ENCODE measurements at regions not wholly inside any gene's neighbourhood (a gene's known extent, or its start where the extent isn't known, plus 50 kb on each side); places are given as distances from the start of the nearest gene placed in this dataset.

GRCh38 chr4:4781936-4782707, 77.3 kb upstream of the MSX1 start:
- TF ChIP-seq CTCF (IDR thresholded peaks at IDR 0.05) (no peak), POLR2A (IDR thresholded peaks at IDR 0.05) (no peak), POLR2AphosphoS5 (IDR thresholded peaks at IDR 0.05; ENCODE audit: insufficient read depth in 1 of 2, low read depth in 1 of 2) (no peak)

Measured in vagina (tissue), 2 donors.